H7 (cell line): ENCODE measurements at regions not wholly inside any gene's neighbourhood (a gene's known extent, or its start where the extent isn't known, plus 50 kb on each side); places are given as distances from the start of the nearest gene placed in this dataset.
"Not testable (repeated sequence)": the region's sequence is repeated elsewhere in the genome, so short reads cannot be mapped to it uniquely, and the experiment has no call there.

ENCODE experiments used
- DNase-seq: peaks from one replicate; pipeline ENCODE4 v3.0.0; 2012
- H3K27me3 ChIP-seq: 2 replicates; pipeline ENCODE4 v1.6.0; 2011; ENCODE audit warnings: mild to moderate bottlenecking, low read length; ENCODE audit not compliant: control insufficient read depth, insufficient read depth
- H3K36me3 ChIP-seq: replicated peaks from 2 replicates; pipeline ENCODE4 v1.5.1; 2011; ENCODE audit warnings: low read length; ENCODE audit not compliant: control insufficient read depth, insufficient read depth
- H3K4me3 ChIP-seq: 2 replicates; pipeline ENCODE4 v1.5.1; 2011; ENCODE audit warnings: low read depth, mild to moderate bottlenecking, control low read depth, low read length, moderate library complexity; ENCODE audit not compliant: insufficient read depth

GRCh38 chr3:125683067-125683829 lies 88.0 kb upstream of the OSBPL11 start:
- Histone ChIP-seq H3K36me3 (no peaks in the 10 kb centered on the region), H3K4me3 (no peak overlapping the region), H3K27me3 (no peaks in the 10 kb centered on the region)
- DNase-seq, result no peak

- peak; percentile 72 for DNase-seq
These were observed 88.9 kb upstream of the OSBPL11 start for GRCh38 chr3:125684199-125684598.

DNA sequence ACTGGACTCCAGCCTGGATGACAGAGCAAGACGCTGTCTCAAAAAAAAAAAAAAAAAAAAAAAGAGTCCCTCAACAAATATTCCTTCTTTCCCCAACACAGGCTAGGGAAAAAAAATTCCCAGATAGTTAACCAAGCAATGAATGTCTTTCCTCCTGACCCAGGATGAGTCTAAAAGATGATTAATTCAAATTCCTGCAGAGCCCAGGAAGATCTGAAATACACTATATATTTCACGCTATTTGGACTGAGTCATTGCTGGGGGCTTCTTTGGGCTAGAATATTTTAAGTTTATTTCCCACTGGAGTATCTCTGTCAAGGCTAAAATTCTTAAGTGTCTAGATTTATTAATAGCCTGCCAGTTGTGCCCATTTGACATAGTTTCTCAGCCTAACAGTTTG lies 90.4 kb upstream of the OSBPL11 start:
- H3K36me3 ChIP-seq, H3K4me3 ChIP-seq, H3K27me3 ChIP-seq, DNase-seq: not testable (repeated sequence)

More at GRCh38 chr3:125684199-125684598, 88.9 kb upstream of the OSBPL11 start:
- no peaks in the 10 kb centered on the region for H3K36me3 ChIP-seq
- no peaks in the 10 kb centered on the region for H3K27me3 ChIP-seq
- H3K4me3 ChIP-seq, result no peak overlapping the region

GRCh38 chr3:125692361-125692760 lies 97.1 kb upstream of the OSBPL11 start:
- DNase-seq, result no peak
- H3K4me3 ChIP-seq, result no peak overlapping the region
- no peaks in the 10 kb centered on the region for H3K27me3 ChIP-seq
- H3K36me3 ChIP-seq, result no peaks in the 10 kb centered on the region

DNA sequence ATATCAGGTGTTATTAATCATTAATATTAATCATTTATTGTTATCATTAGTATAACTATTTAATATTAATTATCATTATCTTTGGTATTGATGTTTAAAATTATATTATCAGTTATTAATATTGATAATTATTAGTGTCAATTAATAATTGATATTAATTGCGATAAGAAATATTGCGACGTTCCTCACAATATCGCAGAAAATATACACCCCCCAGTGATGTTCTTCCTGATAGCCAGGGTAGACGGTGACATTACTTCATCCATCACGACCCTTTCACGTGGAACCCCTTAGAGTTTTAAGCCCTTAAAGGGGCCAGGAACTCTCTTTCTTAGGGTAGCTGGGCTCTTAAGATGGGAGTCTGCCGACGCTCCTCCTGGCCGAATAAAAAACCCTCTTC lies 98.6 kb upstream of the OSBPL11 start:
- no peaks in the 10 kb centered on the region for H3K36me3 ChIP-seq
- no peaks in the 10 kb centered on the region for H3K27me3 ChIP-seq
- no peak for DNase-seq
- H3K4me3 ChIP-seq, result no peak overlapping the region

DNA sequence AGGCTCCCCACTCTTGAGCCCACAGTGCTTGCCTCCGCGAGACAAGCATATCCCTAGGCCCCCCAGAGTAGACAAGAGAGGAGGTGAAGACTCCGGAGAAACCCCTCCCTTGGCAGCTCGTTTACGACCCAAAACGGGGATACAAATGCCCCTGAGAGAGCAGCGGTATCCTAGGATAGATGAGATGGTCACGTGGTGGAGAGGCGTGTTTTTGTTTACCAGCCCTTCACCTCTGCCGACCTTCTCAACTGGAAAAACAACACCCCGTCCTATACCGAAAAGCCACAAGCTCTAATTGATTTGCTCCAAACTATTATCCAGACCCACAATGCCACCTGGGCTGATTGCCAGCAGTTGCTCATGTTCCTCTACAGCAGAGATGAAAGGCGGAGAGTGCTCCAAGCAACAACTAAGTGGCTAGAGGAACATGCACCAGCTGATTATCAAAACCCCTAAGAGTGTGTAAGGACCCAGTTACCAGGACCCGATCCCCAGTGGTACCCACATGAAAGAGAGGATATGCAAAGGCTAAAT lies 99.5 kb upstream of the OSBPL11 start:
- Histone ChIP-seq H3K27me3 (no peaks in the 10 kb centered on the region), H3K4me3 (no peak overlapping the region), H3K36me3 (no peaks in the 10 kb centered on the region)
- DNase-seq, result no peak

DNA sequence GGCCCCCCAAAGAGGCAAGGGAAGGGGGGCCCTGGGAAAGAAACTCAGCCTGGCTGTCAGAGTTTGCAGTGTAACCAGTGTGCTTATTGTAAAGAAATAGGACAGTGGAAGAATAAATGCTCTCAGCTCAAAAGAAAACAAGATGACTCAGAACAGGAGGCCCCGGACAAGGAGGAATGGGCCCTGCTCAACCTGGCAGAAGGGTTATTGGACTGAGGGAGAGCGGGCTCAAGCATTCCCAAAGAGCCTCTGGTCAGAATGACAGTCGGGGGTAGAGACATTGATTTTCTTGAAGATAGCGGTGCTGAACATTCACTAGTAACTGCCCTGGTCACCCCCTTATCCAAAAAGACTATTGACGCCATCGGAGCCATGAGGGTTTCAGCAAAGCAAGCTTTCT lies 100.4 kb upstream of the OSBPL11 start:
- H3K36me3 ChIP-seq, result no peaks in the 10 kb centered on the region
- H3K27me3 ChIP-seq, result no peaks in the 10 kb centered on the region
- DNase-seq, result no peak
- no peak overlapping the region for H3K4me3 ChIP-seq

DNA sequence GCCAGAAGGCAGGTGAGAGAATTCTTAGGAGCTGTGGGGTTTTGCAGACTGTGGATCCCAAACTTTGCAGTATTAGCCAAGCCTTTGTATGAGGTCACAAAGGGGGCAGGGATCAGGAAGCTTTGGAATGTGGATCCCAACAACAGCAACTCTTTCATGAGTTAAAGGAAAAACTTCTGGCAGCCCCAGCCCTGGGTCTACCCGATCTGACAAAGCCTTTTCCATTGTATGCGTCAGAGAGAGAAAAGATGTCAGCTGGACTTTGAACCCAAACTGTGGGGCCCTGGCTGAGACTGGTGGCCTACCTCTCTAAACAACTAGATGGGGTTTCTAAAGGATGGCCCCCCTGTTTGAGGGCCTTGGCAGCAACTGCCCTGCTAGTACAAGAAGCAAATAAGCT lies 101.8 kb upstream of the OSBPL11 start:
- DNase-seq, H3K36me3 ChIP-seq, H3K4me3 ChIP-seq, H3K27me3 ChIP-seq: not testable (repeated sequence)

GRCh38 chr3:125697979-125698640 lies 102.8 kb upstream of the OSBPL11 start:
- H3K36me3 ChIP-seq, H3K27me3 ChIP-seq, DNase-seq, H3K4me3 ChIP-seq: not testable (repeated sequence)

DNA sequence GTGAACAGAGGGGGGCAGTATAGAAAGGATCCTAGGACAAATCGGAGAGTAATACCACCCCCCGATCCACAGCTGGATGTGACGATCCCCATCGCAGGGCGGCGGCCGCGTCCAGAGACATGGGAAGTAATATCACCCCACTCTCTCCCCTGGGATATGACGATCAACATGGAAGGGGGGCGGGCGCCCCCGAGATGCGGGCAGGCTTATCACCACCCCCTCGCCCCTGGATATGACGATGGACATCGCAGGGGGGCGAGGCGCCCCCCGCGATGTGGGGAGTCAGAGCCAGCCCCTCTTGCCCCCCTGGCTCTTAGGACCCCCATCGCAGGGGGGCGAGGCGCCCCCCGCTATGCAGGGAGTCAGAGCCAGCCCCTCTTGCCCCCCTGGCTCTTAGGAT lies 120.4 kb upstream of the OSBPL11 start:
- peak; percentile 38 for DNase-seq
- Histone ChIP-seq H3K27me3 (no peaks in the 10 kb centered on the region), H3K36me3 (no peaks in the 10 kb centered on the region), H3K4me3 (no peak overlapping the region)

DNA sequence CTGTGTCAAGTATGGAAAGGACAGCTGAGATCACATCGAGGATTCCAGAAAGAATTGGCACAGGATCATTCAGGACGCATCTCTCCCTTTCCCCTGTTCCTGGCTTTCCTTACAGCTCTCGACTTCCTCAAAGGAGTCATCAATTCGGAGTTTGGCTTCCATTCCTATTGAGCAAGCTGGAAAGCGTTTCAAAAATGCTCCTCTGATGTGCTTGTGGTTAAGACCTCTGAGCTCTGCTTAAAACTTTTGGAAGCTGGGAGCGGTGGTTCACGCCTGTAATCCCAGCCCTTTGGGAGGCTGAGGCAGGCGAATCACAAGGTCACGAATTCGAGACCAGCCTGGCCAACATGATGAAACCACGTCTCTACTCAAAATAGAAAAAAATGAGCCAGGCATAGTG lies 136.9 kb upstream of the OSBPL11 start:
- not testable (repeated sequence) for DNase-seq, H3K4me3 ChIP-seq, H3K27me3 ChIP-seq, H3K36me3 ChIP-seq

DNA sequence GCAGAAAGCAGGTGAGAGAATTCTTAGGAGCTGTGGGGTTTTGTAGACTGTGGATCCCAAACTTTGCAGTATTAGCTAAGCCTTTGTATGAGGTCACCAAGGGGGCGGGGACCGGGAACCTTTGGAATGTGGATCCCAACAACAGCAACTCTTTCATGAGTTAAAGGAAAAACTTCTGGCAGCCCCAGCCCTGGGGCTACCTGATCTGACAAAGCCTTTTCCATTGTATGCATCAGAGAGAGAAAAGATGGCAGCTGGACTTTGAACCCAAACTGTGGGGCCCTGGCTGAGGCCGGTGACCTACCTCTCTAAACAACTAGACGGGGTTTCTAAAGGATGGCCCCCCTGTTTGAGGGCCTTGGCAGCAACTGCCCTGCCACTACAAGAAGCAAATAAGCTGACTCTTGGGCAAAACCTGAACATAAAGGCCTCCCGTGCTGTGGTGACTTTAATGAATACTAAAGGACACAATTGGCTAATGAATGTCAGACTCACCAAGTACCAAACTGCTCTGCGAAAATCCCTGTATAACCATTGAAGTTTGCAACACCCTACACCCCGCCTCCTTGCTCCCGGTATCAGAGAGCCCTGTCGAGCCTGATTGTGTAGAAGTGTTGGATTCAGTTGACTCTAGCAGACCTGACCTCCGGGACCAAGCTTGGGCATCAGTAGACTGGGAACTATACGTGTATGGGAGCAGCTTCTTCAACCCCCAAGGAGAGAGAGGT lies 146.9 kb upstream of the OSBPL11 start:
- not testable (repeated sequence) for H3K36me3 ChIP-seq, DNase-seq, H3K27me3 ChIP-seq, H3K4me3 ChIP-seq

GRCh38 chr3:125742845-125743244 lies 147.5 kb upstream of the OSBPL11 start:
- DNase-seq, result peak; percentile 29
- H3K36me3 ChIP-seq, H3K4me3 ChIP-seq, H3K27me3 ChIP-seq: not testable (repeated sequence)

DNA sequence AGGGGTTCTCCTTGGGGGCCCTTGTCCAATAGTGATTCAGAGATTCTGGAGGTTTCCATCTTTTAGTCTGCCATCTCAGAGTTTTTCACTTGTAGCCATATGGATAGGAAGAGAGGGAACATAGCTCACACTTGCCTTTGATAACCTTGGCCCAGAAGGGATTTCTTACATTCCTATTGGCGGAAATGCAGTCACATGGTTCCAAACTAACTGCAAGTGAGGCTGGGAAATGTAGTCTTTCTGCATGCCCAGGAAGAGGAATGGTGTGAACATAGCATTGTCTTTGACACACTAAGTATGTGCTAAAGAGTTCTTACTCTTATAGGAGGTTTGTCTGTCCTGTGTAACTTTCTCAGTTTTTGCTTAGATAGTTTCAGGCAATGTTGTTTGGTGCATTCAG lies 161.8 kb upstream of the OSBPL11 start:
- H3K4me3 ChIP-seq, H3K36me3 ChIP-seq, H3K27me3 ChIP-seq, DNase-seq: not testable (repeated sequence)

DNA sequence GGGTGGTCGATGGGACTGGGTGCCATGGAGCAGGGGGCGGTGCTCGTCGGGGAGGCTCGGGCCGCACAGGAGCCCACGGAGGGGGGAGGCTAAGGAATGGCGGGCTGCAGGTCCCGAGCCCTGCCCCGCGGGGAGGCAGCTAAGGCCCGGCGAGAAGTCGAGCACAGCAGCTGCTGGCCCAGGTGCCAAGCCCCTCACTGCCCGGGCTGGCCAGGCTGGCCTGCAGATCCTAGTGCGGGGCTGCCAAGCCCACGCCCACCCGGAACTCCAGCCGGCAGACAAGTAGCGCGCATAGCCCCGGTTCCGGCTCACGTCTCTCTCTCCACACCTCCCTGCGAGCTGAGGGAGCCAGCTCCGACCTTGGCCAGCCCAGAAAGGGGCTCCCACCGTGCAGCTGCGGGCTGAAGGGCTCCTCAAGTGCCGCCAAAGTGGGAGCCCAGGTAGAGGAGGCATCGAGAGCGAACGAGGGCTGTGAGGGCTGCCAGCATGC lies 163.4 kb upstream of the OSBPL11 start:
- not testable (repeated sequence) for H3K4me3 ChIP-seq

More for the DNA sequence above, 163.4 kb upstream of the OSBPL11 start:
- H3K27me3 ChIP-seq, DNase-seq, H3K36me3 ChIP-seq: not testable (repeated sequence)
